ENCODE measurements at regions not wholly inside any gene's neighbourhood (a gene's known extent, or its start where the extent isn't known, plus 50 kb on each side); places are given as distances from the start of the nearest gene placed in this dataset.

DNA sequence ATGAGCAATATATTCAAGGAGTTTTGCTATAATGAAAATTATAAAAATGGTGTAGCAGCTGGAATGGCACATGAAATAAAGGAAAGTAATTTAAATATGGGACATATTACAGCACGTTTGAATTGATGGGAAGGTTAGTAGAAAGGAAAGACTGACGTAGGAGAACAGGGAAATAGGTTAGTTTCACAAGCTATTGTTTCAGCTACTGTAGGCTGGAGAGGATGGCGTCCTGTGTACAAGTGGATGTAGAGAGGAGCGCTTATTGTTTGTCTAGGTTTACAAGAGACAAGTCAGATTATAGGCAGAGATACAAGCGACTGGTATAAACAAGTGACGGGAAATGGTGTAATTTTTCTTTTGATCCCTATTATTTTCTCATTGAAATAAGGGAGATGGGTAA, 431.2 kb upstream of the PDE3A start:
- Histone ChIP-seq H3K36me3 (ENCODE audit: insufficient read depth, low read length) (no peaks in the 10 kb centered on the region), H3K9ac (ENCODE audit: insufficient read length) (no peak overlapping the region), H3K27ac (no peak overlapping the region), H3K9me3 (ENCODE audit: low read depth, low read length) (no peaks in the 10 kb centered on the region), H3K4me3 (no peak overlapping the region)
- no peak for TF ChIP-seq EZH2 (IDR thresholded peaks at IDR 0.05)
- TF ChIP-seq FOXP2 (optimal IDR thresholded peaks at IDR 0.05; ENCODE audit: control extremely low read depth, extremely low read length, insufficient read depth), result no peak
- no peak for TF ChIP-seq POLR2AphosphoS5 (IDR thresholded peaks at IDR 0.05; ENCODE audit: borderline replicate concordance, low read depth, low read length)
- DNase-seq (ENCODE audit: low read depth, low spot score), result no peak

DNA sequence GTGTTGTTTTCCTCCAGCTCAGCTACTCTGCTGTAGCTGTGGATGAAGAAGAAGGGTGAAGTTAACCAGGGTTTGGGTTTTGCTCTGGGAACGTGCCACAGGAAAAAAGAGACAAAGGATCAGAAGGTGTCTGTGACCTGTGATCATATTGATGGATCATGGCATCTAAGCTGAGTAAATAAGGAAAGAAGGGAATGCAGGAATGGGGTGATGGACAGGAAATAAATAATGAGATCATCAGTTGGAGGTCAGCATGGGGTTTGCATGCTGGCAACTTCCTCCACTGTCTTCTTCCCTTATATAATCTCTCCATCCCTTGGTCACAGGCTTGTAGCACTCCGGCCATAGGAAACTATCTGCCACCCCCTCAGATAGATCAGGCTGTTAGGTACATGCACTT, 430.3 kb upstream of the PDE3A start:
- TF ChIP-seq EZH2 (IDR thresholded peaks at IDR 0.05) (no peak), FOXP2 (optimal IDR thresholded peaks at IDR 0.05; ENCODE audit: control extremely low read depth, extremely low read length, insufficient read depth) (no peak), POLR2AphosphoS5 (IDR thresholded peaks at IDR 0.05; ENCODE audit: borderline replicate concordance, low read depth, low read length) (no peak)
- Histone ChIP-seq H3K27ac (no peak overlapping the region), H3K4me3 (no peak overlapping the region), H3K36me3 (ENCODE audit: insufficient read depth, low read length) (no peaks in the 10 kb centered on the region), H3K9ac (ENCODE audit: insufficient read length) (no peak overlapping the region), H3K9me3 (ENCODE audit: low read depth, low read length) (no peaks in the 10 kb centered on the region)
- DNase-seq (ENCODE audit: low read depth, low spot score), result no peak

- no peak overlapping the region for H3K4me3 ChIP-seq
- no peaks in the 10 kb centered on the region for H3K9me3 ChIP-seq (ENCODE audit: low read depth, low read length)
Observed at GRCh38 chr12:19938491-19938890, 429.8 kb upstream of the PDE3A start.

DNA sequence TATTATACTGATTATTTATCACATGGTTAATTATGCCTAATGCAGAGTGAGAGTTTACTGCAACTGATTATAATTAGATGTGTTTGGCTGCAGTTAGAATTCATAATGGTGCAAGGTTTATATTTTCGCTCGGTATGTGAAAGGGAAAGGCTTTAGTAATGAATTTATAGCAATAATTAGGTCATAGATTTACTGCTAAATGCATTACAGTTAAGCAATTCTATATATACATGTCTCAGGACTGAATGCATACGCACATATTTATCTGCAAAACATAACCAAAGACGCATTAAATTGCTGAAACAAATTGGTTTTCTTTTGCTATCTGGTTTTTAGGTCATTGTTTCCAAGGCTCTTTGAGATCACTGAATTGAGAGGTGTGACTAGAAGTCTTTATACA, 428.1 kb upstream of the PDE3A start:
- DNase-seq (ENCODE audit: low read depth, low spot score), result no peak
- H3K9me3 ChIP-seq (ENCODE audit: low read depth, low read length), result no peaks in the 10 kb centered on the region
- H3K27ac ChIP-seq, result no peak overlapping the region
- no peak overlapping the region for H3K9ac ChIP-seq (ENCODE audit: insufficient read length)
- TF ChIP-seq POLR2AphosphoS5 (IDR thresholded peaks at IDR 0.05; ENCODE audit: borderline replicate concordance, low read depth, low read length), result no peak
- no peak for TF ChIP-seq FOXP2 (optimal IDR thresholded peaks at IDR 0.05; ENCODE audit: control extremely low read depth, extremely low read length, insufficient read depth)
- no peak for TF ChIP-seq EZH2 (IDR thresholded peaks at IDR 0.05)
- H3K36me3 ChIP-seq (ENCODE audit: insufficient read depth, low read length), result no peaks in the 10 kb centered on the region
- no peak overlapping the region for H3K4me3 ChIP-seq

More at GRCh38 chr12:19938491-19938890, 429.8 kb upstream of the PDE3A start:
- DNase-seq (ENCODE audit: low read depth, low spot score), result no peak
- H3K27ac ChIP-seq, result no peak overlapping the region
- H3K9ac ChIP-seq (ENCODE audit: insufficient read length), result no peak overlapping the region
- TF ChIP-seq POLR2AphosphoS5 (IDR thresholded peaks at IDR 0.05; ENCODE audit: borderline replicate concordance, low read depth, low read length) (no peak), EZH2 (IDR thresholded peaks at IDR 0.05) (no peak), FOXP2 (optimal IDR thresholded peaks at IDR 0.05; ENCODE audit: control extremely low read depth, extremely low read length, insufficient read depth) (no peak)
- no peaks in the 10 kb centered on the region for H3K36me3 ChIP-seq (ENCODE audit: insufficient read depth, low read length)

DNA sequence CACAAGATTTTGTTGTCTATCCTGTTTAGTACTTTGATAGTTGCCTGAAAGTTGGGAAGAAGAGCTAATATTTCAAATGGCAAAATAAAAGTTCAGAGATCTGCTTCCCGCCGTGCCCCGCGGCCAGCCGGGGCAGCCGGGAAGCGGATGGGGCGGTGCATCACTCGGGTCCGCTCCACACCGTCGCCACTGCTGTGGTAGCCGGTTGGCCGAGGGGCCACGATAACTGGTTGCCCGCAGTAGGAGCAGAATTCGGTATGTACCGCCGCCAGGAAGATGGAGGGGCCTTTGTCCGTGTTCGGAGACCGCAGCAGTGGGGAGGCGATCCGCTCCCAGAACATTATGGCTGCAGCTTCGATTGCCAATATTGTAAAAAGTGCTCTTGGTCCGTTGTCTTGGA, 427.2 kb upstream of the PDE3A start:
- no peak overlapping the region for H3K27ac ChIP-seq
- no peak for DNase-seq (ENCODE audit: low read depth, low spot score)
- TF ChIP-seq POLR2AphosphoS5 (IDR thresholded peaks at IDR 0.05; ENCODE audit: borderline replicate concordance, low read depth, low read length), result no peak
- no peak overlapping the region for H3K4me3 ChIP-seq
- no peak overlapping the region for H3K9ac ChIP-seq (ENCODE audit: insufficient read length)
- no peaks in the 10 kb centered on the region for H3K9me3 ChIP-seq (ENCODE audit: low read depth, low read length)
- no peaks in the 10 kb centered on the region for H3K36me3 ChIP-seq (ENCODE audit: insufficient read depth, low read length)

- Histone ChIP-seq H3K9ac (ENCODE audit: insufficient read length) (no peak overlapping the region), H3K4me3 (peak overlapping the region; percentile 53), H3K36me3 (ENCODE audit: insufficient read depth, low read length) (no peaks in the 10 kb centered on the region), H3K9me3 (ENCODE audit: low read depth, low read length) (no peaks in the 10 kb centered on the region), H3K27ac (peak overlapping the region; percentile 80)
- no peak for TF ChIP-seq POLR2AphosphoS5 (IDR thresholded peaks at IDR 0.05; ENCODE audit: borderline replicate concordance, low read depth, low read length)
- no peak for TF ChIP-seq FOXP2 (optimal IDR thresholded peaks at IDR 0.05; ENCODE audit: control extremely low read depth, extremely low read length, insufficient read depth)
- no peak for TF ChIP-seq EZH2 (IDR thresholded peaks at IDR 0.05)
- DNase-seq (ENCODE audit: low read depth, low spot score), result no peak
Observed at GRCh38 chr12:19945559-19946435, 422.5 kb upstream of the PDE3A start.

- H3K9ac ChIP-seq (ENCODE audit: insufficient read length), result no peak overlapping the region
- no peak overlapping the region for H3K4me3 ChIP-seq
- H3K36me3 ChIP-seq (ENCODE audit: insufficient read depth, low read length), result no peaks in the 10 kb centered on the region
- DNase-seq (ENCODE audit: low read depth, low spot score), result no peak
- no peak for TF ChIP-seq EZH2 (IDR thresholded peaks at IDR 0.05)
- TF ChIP-seq POLR2AphosphoS5 (IDR thresholded peaks at IDR 0.05; ENCODE audit: borderline replicate concordance, low read depth, low read length), result no peak
- TF ChIP-seq FOXP2 (optimal IDR thresholded peaks at IDR 0.05; ENCODE audit: control extremely low read depth, extremely low read length, insufficient read depth), result no peak
- no peaks in the 10 kb centered on the region for H3K9me3 ChIP-seq (ENCODE audit: low read depth, low read length)
- H3K27ac ChIP-seq, result peak overlapping the region; percentile 80; the same call in 1 of the 2 replicates
Observed at GRCh38 chr12:19946550-19946949, 421.8 kb upstream of the PDE3A start.

GRCh38 chr12:19947344-19947743, 421.0 kb upstream of the PDE3A start:
- no peak overlapping the region for H3K4me3 ChIP-seq
- H3K36me3 ChIP-seq (ENCODE audit: insufficient read depth, low read length), result no peaks in the 10 kb centered on the region
- TF ChIP-seq EZH2 (IDR thresholded peaks at IDR 0.05) (no peak), FOXP2 (optimal IDR thresholded peaks at IDR 0.05; ENCODE audit: control extremely low read depth, extremely low read length, insufficient read depth) (no peak), POLR2AphosphoS5 (IDR thresholded peaks at IDR 0.05; ENCODE audit: borderline replicate concordance, low read depth, low read length) (no peak)
- no peak overlapping the region for H3K27ac ChIP-seq
- H3K9ac ChIP-seq (ENCODE audit: insufficient read length), result no peak overlapping the region
- no peaks in the 10 kb centered on the region for H3K9me3 ChIP-seq (ENCODE audit: low read depth, low read length)
- no peak for DNase-seq (ENCODE audit: low read depth, low spot score)

DNA sequence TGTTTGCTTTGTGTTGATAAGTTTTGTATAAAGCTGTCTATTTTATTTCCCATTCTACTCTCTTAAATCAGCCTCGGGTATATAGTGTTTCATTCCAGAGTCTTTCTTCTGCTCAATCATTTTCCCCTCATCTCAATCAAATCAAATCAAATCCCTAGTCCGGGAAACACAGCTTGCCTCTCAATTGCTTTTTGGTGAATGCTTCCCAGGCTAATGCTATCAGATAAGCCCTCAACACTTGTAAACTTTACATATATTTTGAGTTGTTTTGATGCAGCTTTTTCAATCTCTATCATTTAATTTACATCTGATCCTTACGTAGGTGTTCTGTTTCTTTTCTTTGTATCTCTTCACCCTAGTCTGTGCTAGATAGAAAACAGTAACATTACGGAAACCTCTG, 416.7 kb upstream of the PDE3A start:
- Histone ChIP-seq H3K4me3 (no peak overlapping the region), H3K27ac (no peak overlapping the region), H3K9ac (ENCODE audit: insufficient read length) (no peak overlapping the region), H3K36me3 (ENCODE audit: insufficient read depth, low read length) (no peaks in the 10 kb centered on the region), H3K9me3 (ENCODE audit: low read depth, low read length) (no peaks in the 10 kb centered on the region)
- no peak for TF ChIP-seq POLR2AphosphoS5 (IDR thresholded peaks at IDR 0.05; ENCODE audit: borderline replicate concordance, low read depth, low read length)
- no peak for DNase-seq (ENCODE audit: low read depth, low spot score)
